ENCODE measurements at regions not wholly inside any gene's neighbourhood (a gene's known extent, or its start where the extent isn't known, plus 50 kb on each side); places are given as distances from the start of the nearest gene placed in this dataset.

GRCh38 chr10:64209561-64209960, 688.4 kb downstream of the REEP3 start:
- DNase-seq (ENCODE audit: low spot score): no peak

GRCh38 chr10:64210211-64210610, 689.0 kb downstream of the REEP3 start:
- DNase-seq (ENCODE audit: low spot score): no peak

DNA sequence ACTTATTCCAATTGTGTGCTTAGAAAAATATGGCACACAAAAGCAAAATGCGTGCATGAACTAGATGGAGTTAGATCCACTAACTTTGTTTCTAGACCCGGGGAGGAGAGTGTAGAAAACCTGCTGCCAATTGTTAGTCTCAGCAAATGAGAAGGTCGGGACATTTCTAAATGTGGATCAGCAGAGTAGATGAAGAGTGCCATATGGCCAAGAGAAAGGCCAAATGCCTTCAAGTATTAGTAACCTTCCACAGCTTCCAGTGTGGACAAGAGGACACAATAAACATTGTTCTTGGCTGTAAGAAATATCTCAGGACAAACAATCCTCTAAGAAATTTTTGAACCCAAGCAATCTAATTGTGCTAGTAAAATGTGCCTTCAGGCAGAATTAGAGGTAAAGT, 690.3 kb downstream of the REEP3 start:
- no peak for DNase-seq (ENCODE audit: low spot score)

- DNase-seq (ENCODE audit: low spot score): no peak
Measured at GRCh38 chr10:64215088-64215487, 693.9 kb downstream of the REEP3 start.

GRCh38 chr10:64219271-64220025, 698.2 kb downstream of the REEP3 start:
- DNase-seq (ENCODE audit: low spot score): no peak

- no peak for DNase-seq (ENCODE audit: low spot score)
Measured at GRCh38 chr10:64234489-64234888, 713.3 kb downstream of the REEP3 start.

- DNase-seq (ENCODE audit: low spot score): no peak
Measured at GRCh38 chr10:64257704-64258103, 736.5 kb downstream of the REEP3 start.

- no peak for DNase-seq (ENCODE audit: low spot score)
Measured at GRCh38 chr10:64261092-64261491, 739.9 kb downstream of the REEP3 start.

DNA sequence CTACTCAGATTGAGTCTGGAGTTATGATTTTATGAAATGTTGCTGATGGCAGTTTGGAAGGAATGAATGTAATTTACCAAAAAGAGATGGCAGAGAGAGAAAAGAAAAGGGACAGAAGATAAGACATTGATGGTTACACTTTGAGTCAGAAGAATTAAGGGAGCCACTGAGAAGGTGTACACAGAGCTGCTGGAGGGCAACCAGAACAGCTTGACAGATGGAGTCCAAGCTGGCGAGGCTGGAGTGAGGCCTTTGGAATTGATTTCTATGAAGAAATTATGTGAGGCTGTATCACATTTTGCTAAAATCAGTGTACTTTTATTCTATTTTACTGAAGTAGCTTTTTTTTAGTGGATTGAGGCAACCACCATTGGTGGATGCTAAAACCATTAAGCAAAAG, 740.5 kb downstream of the REEP3 start:
- DNase-seq (ENCODE audit: low spot score): no peak

DNA sequence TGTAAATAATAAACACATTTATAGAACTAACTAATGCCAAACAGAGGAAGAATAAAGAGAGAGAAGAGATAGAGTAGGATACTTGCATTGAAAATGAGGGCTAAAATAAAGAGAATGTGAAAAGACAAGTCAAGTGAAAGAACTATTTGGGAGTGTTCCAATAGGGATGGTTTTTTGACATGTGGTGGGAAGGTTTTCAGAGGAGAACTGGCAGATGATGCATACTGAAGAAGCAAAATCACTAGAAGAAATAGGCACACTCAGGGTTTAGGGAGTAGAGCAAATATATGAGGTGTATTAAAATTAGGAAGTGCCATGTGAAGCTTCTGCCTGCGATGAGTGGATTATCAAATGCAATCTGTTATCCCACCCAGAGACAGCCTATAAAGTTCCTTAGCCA, 744.8 kb downstream of the REEP3 start:
- DNase-seq (ENCODE audit: low spot score): no peak

DNA sequence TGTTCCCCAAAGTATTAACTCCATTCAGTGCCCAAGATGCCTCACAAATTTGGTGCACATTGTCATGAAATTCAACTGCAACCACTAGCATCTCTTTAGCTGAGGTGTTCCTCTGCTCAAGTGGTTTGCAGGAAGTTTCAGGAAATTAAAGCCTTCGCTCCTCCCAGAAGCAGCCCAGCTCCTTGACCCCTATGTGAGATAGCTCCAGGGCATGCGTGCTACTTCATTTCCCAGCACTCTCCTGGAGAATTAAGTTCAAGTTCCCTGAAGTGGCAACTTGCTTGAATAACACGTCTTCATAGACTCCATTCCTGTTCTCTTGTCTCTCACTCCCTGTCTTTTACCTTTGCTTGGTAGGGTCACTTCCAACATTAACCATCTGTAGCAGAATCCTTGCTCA, 750.3 kb downstream of the REEP3 start:
- DNase-seq (ENCODE audit: low spot score): no peak

DNA sequence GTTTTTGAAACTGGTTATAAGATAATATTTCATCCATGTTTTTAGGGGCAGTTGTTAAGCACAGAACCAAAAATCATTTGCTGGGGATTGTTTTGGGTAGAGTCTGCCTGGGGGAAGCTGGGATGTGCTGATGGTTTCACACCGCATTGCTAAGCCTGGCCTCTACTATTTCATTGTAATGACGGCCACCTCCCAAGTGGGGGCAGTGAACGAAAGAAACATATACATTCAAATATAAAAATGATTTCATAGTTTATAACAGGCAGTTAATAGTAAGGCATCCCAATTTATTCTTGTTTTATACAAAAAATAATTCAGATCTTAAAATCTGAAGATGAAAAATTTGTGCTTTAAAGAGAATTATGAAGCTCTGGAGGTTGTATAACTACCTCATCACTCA, 750.8 kb downstream of the REEP3 start:
- no peak for DNase-seq (ENCODE audit: low spot score)

- no peak for DNase-seq (ENCODE audit: low spot score)
Measured at GRCh38 chr10:64275001-64275400, 753.8 kb downstream of the REEP3 start.

DNA sequence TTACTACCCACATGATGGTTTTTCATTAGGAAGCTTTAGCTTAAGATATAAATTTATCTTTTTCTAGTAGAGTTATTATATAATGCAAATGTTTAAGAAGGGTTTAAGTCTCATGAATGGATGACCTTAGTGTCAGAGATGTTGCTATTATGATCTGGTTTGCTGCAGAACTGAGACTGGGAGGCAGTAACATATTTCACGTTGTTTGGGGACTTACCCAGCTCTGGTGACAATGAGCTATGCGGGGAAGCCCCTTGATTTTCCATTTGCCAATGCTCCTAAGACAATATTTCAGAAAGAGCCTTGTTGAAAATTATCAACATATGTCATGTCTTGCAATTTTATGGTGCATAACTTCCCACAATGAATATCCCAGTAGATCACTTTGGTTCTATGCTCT, 754.6 kb downstream of the REEP3 start:
- DNase-seq (ENCODE audit: low spot score): no peak

- no peak for DNase-seq (ENCODE audit: low spot score)
Measured at GRCh38 chr10:64277536-64277935, 756.3 kb downstream of the REEP3 start.

DNA sequence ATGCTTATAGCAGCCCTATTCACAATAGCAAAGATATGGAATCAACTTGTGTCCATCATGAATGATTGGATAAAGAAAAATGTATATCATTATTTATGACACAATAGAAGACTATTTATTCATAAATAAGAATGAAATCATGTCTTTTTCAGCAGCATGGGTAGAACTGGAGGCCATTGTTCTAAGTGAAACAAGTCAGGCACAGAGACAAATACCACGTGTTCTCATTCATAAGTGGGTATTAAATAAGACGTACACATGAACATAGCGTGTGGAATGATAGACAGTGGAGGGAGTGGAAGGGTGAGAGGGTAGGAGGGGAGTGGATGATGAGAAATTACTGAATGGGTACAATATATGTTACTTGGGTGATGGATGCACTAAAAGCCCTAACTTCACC, 762.4 kb downstream of the REEP3 start:
- no peak for DNase-seq (ENCODE audit: low spot score)

DNA sequence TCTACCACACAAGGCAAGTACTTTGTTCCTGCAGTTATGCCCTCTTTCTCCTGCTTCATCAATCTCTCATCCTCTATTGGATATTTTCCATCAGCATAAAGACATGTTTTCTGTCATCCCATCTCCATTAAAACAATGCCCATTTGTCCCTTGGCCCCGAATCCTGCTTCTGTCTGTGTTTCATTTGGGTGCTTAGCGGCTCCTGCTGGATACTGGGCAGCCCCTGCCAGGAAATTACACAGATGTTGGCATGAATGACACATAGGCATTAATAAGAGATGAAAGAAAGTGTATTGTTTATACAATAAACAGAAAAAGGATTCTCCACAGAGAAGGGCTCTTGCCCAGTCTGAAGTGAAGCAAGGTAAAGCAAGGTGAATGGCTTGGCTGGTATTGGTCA, 765.3 kb downstream of the REEP3 start:
- no peak for DNase-seq (ENCODE audit: low spot score)

DNA sequence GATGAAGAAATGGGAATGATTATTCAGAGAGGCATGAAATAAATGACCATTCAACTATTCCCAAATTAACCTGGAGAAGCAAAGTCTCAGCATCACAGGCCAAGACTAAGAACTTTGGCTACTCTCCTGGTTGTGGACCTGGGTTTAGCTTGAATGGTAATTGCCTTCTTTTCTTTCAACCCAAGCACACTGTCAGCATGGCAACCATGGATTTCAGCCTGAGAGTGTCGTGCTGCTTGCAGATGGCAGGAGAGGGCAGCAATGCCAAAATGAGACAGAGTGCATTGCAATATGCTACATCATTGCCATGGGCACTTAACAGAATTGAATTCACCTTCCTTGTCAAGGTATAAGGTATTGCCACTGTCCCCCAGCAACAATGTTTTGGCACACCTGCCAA, 767.2 kb downstream of the REEP3 start:
- DNase-seq (ENCODE audit: low spot score): no peak

GRCh38 chr10:64303566-64303965, 782.4 kb downstream of the REEP3 start:
- DNase-seq (ENCODE audit: low spot score): no peak

DNA sequence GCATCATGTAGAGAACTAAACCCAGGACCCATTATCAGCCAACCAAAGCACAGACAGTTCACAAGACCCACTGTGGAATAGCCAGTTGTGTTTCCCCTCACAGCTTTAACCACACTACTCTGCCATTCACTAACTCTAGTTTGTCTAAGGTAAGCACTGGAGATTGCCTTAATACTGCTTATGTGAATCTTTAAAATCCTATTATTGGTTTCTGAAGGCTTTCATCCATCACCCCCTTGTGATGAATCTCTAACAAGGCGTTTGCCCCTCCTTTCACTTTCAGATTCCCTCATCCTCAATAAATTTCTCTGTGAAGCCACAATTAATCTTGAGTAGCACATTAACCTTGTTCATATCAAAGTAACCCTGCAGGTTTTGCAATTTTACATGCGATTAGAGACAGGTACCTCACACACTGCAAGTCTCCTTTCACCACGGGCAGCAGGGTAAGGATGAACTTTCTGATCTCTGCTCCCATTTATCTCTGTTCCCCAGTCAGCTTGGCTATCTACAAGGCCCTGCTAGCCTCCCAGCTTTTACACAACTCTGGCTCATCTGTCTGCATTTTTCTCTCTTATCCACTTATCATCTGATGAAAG, 785.6 kb downstream of the REEP3 start:
- no peak for DNase-seq (ENCODE audit: low spot score)

GRCh38 chr10:64312876-64313275, 791.7 kb downstream of the REEP3 start:
- DNase-seq (ENCODE audit: low spot score): no peak

GRCh38 chr10:64313967-64314366, 792.8 kb downstream of the REEP3 start:
- DNase-seq (ENCODE audit: low spot score): no peak

DNA sequence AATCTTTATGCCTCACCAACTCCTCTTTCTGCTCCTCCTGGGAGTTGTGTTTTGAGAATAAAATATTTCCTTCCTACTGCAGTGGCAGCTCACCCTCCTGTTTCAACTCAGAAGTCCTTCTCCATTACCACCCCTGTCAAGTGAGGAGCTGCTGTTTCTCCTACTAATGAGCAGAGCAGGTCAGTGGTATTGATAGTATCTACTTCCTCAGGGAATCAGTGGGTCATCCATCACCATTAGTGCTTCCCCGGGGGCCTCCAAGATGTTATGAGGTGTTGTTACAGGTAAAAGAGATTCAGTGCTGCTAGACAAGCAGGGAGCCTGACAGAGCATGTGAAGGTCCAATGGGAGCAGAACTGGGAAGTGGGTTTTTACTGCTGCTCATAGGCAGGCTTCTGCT, 795.2 kb downstream of the REEP3 start:
- no peak for DNase-seq (ENCODE audit: low spot score)

DNA sequence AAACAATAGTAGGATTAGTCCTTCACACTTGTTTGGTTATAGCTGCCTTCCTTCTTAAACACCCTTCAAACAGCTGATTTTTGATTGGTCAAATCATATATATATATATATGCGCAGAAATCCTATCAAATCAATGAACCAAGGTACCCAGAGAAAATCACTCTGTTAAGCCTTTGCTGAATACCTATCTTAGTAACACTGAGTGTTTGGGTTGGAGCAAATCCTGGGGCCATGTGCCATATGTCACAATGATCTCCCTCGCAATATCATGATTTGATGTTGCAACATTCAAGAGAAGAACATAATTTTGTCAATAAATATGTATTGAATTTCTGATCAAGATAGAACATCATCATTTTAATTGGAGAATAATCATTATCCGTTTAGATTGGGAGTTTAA, 795.6 kb downstream of the REEP3 start:
- DNase-seq (ENCODE audit: low spot score): no peak
